ENCODE measurements at regions not wholly inside any gene's neighbourhood (a gene's known extent, or its start where the extent isn't known, plus 50 kb on each side); places are given as distances from the start of the nearest gene placed in this dataset.

GRCh38 chr16:86103320-86103719 lies 204.4 kb downstream of the IRF8 start:
- no peak for DNase-seq (ENCODE audit: extremely low read depth, low read depth)

- no peak for DNase-seq (ENCODE audit: extremely low read depth, low read depth)
Measured at GRCh38 chr16:86104537-86105048, 205.6 kb downstream of the IRF8 start.

GRCh38 chr16:86107215-86107825 lies 208.4 kb downstream of the IRF8 start:
- DNase-seq (ENCODE audit: extremely low read depth, low read depth) = no peak

GRCh38 chr16:86108062-86108461 lies 209.1 kb downstream of the IRF8 start:
- no peak for DNase-seq (ENCODE audit: extremely low read depth, low read depth)

GRCh38 chr16:86110134-86110533 lies 211.2 kb downstream of the IRF8 start:
- no peak for DNase-seq (ENCODE audit: extremely low read depth, low read depth)

- no peak for DNase-seq (ENCODE audit: extremely low read depth, low read depth)
Measured at GRCh38 chr16:86110726-86111125, 211.8 kb downstream of the IRF8 start.

GRCh38 chr16:86112178-86112577 lies 213.2 kb downstream of the IRF8 start:
- no peak for DNase-seq (ENCODE audit: extremely low read depth, low read depth)

GRCh38 chr16:86117235-86117634 lies 218.3 kb downstream of the IRF8 start:
- DNase-seq (ENCODE audit: extremely low read depth, low read depth) = no peak

GRCh38 chr16:86117756-86118155 lies 218.8 kb downstream of the IRF8 start:
- no peak for DNase-seq (ENCODE audit: extremely low read depth, low read depth)

GRCh38 chr16:86118467-86119307 lies 219.7 kb downstream of the IRF8 start:
- no peak for DNase-seq (ENCODE audit: extremely low read depth, low read depth)

GRCh38 chr16:86120201-86121192 lies 221.5 kb downstream of the IRF8 start:
- no peak for DNase-seq (ENCODE audit: extremely low read depth, low read depth)

- DNase-seq (ENCODE audit: extremely low read depth, low read depth) = no peak
Measured at GRCh38 chr16:86121374-86122010, 222.5 kb downstream of the IRF8 start.

GRCh38 chr16:86122681-86123342 lies 223.8 kb downstream of the IRF8 start:
- DNase-seq (ENCODE audit: extremely low read depth, low read depth) = no peak

GRCh38 chr16:86124321-86124720 lies 225.4 kb downstream of the IRF8 start:
- no peak for DNase-seq (ENCODE audit: extremely low read depth, low read depth)

- no peak for DNase-seq (ENCODE audit: extremely low read depth, low read depth)
Measured at GRCh38 chr16:86126891-86127290, 227.9 kb downstream of the IRF8 start.

GRCh38 chr16:86127366-86127765 lies 228.4 kb downstream of the IRF8 start:
- DNase-seq (ENCODE audit: extremely low read depth, low read depth) = no peak

GRCh38 chr16:86128246-86128645 lies 229.3 kb downstream of the IRF8 start:
- no peak for DNase-seq (ENCODE audit: extremely low read depth, low read depth)

- DNase-seq (ENCODE audit: extremely low read depth, low read depth) = no peak
Measured at GRCh38 chr16:86129541-86129940, 230.6 kb downstream of the IRF8 start.

GRCh38 chr16:86133377-86133776 lies 234.4 kb downstream of the IRF8 start:
- no peak for DNase-seq (ENCODE audit: extremely low read depth, low read depth)

GRCh38 chr16:86133847-86134375 lies 234.9 kb downstream of the IRF8 start:
- DNase-seq (ENCODE audit: extremely low read depth, low read depth) = no peak
